ENCODE measurements at regions not wholly inside any gene's neighbourhood (a gene's known extent, or its start where the extent isn't known, plus 50 kb on each side); places are given as distances from the start of the nearest gene placed in this dataset.

- no peaks in the 10 kb centered on the region for H3K4me1 Mint-ChIP-seq (ENCODE audit: low read depth)
- no peak overlapping the region for H3K27ac ChIP-seq (ENCODE audit: low read depth in 1 of 2, low read length in 2 of 2)
- H3K27ac Mint-ChIP-seq: no peak overlapping the region
- ChIA-PET POLR2A (no interaction called here), CTCF (no interaction called here)
- H3K27me3 Mint-ChIP-seq: peaks cover 73% of the 10 kb centered on the region
- TF ChIP-seq CTCF (IDR thresholded peaks at IDR 0.05): no peak
- H3K9me3 ChIP-seq (ENCODE audit: control insufficient read depth in 1 of 2, insufficient read depth in 1 of 2, low read length in 2 of 2): no peaks in the 10 kb centered on the region
- H3K4me1 ChIP-seq (ENCODE audit: insufficient read depth, low read length): no peaks in the 10 kb centered on the region
- H3K4me3 Mint-ChIP-seq: no peak overlapping the region
- H3K36me3 ChIP-seq (ENCODE audit: insufficient read depth, low read length): no peaks in the 10 kb centered on the region
- ATAC-seq (ENCODE audit: poor library complexity) (no peak), DNase-seq (no peak)
- intact Hi-C loops (cut with DNase I, micrococcal nuclease): no loop called here
- H3K36me3 Mint-ChIP-seq (ENCODE audit: low read depth): no peaks in the 10 kb centered on the region
- H3K4me3 ChIP-seq (ENCODE audit: low read length): no peak overlapping the region
- H3K9me3 Mint-ChIP-seq: no peaks in the 10 kb centered on the region
- peaks cover 0 to 12% of the 10 kb centered on the region in 2 experiments for H3K27me3 ChIP-seq (ENCODE audit: control insufficient read depth in 1 of 2, insufficient read depth in 2 of 2, low read length in 2 of 2)
These were observed 159.7 kb upstream of the KCNG1 start for GRCh38 chr20:51182571-51182970.

DNA sequence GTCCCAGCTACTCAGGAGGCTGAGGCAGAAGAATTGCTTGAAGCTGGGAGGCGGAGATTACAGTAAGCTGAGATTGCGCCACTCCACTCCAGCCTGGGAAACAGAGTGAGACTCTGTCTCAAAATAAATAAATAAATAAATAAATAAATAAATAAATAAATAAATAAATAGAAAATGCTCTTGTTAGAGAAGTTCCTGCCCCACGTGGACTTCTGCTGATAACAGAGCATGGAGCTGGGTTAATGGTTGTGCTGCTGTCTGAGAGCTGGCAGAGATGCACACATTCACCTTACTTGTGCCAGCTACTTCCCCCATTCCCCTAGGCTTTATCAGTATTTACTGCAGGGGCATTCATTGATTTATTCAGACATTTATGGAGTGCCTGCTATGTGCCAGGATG, 155.2 kb upstream of the KCNG1 start:
- intact Hi-C loops (cut with DNase I, micrococcal nuclease): no loop called here
- Histone ChIP-seq H3K27ac (ENCODE audit: low read depth in 1 of 2, low read length in 2 of 2) (no peak overlapping the region), H3K4me3 (ENCODE audit: low read length) (no peak overlapping the region), H3K4me1 (ENCODE audit: insufficient read depth, low read length) (no peaks in the 10 kb centered on the region), H3K9me3 (ENCODE audit: control insufficient read depth in 1 of 2, insufficient read depth in 1 of 2, low read length in 2 of 2) (no peaks in the 10 kb centered on the region), H3K27me3 (ENCODE audit: control insufficient read depth in 1 of 2, insufficient read depth in 2 of 2, low read length in 2 of 2) (peaks cover 5 to 12% of the 10 kb centered on the region in 2 experiments), H3K36me3 (ENCODE audit: insufficient read depth, low read length) (no peaks in the 10 kb centered on the region)
- no peak for TF ChIP-seq CTCF (IDR thresholded peaks at IDR 0.05)
- ChIA-PET POLR2A (no interaction called here), CTCF (no interaction called here)
- Mint-ChIP-seq H3K4me3 (no peak overlapping the region), H3K9me3 (no peaks in the 10 kb centered on the region), H3K27me3 (peaks cover 68% of the 10 kb centered on the region), H3K27ac (no peak overlapping the region), H3K36me3 (ENCODE audit: low read depth) (no peaks in the 10 kb centered on the region), H3K4me1 (ENCODE audit: low read depth) (no peaks in the 10 kb centered on the region)
- ATAC-seq (ENCODE audit: poor library complexity) (no peak), DNase-seq (no peak)

- H3K27ac Mint-ChIP-seq: no peak overlapping the region
- H3K4me3 ChIP-seq (ENCODE audit: low read length): no peak overlapping the region
- ATAC-seq (ENCODE audit: poor library complexity): no peak
- no peaks in the 10 kb centered on the region for H3K36me3 ChIP-seq (ENCODE audit: insufficient read depth, low read length)
- ChIA-PET CTCF (no interaction called here), POLR2A (no interaction called here)
- intact Hi-C loops (cut with DNase I, micrococcal nuclease): no loop called here
- no peak for DNase-seq
- no peaks in the 10 kb centered on the region for H3K4me1 ChIP-seq (ENCODE audit: insufficient read depth, low read length)
- no peaks in the 10 kb centered on the region for H3K9me3 Mint-ChIP-seq
- TF ChIP-seq CTCF (IDR thresholded peaks at IDR 0.05): no peak
- H3K27ac ChIP-seq (ENCODE audit: low read depth in 1 of 2, low read length in 2 of 2): no peak overlapping the region
- peaks cover 65% of the 10 kb centered on the region for H3K27me3 Mint-ChIP-seq
- H3K4me3 Mint-ChIP-seq: no peak overlapping the region
- peaks cover 7 to 12% of the 10 kb centered on the region in 2 experiments for H3K27me3 ChIP-seq (ENCODE audit: control insufficient read depth in 1 of 2, insufficient read depth in 2 of 2, low read length in 2 of 2)
- H3K4me1 Mint-ChIP-seq (ENCODE audit: low read depth): no peaks in the 10 kb centered on the region
- no peaks in the 10 kb centered on the region for H3K9me3 ChIP-seq (ENCODE audit: control insufficient read depth in 1 of 2, insufficient read depth in 1 of 2, low read length in 2 of 2)
- H3K36me3 Mint-ChIP-seq (ENCODE audit: low read depth): no peaks in the 10 kb centered on the region
These were observed 154.0 kb upstream of the KCNG1 start for GRCh38 chr20:51176876-51177275.
